Upper lobe of left lung (tissue), 4 donors: ENCODE measurements at regions not wholly inside any gene's neighbourhood (a gene's known extent, or its start where the extent isn't known, plus 50 kb on each side); places are given as distances from the start of the nearest gene placed in this dataset.

Experiments used
- POLR2A ChIP-seq, 4 donors: fragments of 450-650 bp; IDR thresholded peaks; one replicate each; pipeline ENCODE4 v1.5.1; 2016 to 2017; ENCODE audit warnings: antibody characterized with exemption in 4 of 4, mild to moderate bottlenecking in 2 of 4
- TF ChIP-seq, protein P1 (sequence below), 6 experiments: fragments of 450-650 bp in 4 of 6; fragments of 200-600 bp in 2 of 6; sonication (generic) in 2 of 6; IDR thresholded peaks; one replicate each; pipeline ENCODE4 v1.5.1; 2016 to 2019; ENCODE audit warnings: antibody characterized with exemption in 6 of 6

DNA sequence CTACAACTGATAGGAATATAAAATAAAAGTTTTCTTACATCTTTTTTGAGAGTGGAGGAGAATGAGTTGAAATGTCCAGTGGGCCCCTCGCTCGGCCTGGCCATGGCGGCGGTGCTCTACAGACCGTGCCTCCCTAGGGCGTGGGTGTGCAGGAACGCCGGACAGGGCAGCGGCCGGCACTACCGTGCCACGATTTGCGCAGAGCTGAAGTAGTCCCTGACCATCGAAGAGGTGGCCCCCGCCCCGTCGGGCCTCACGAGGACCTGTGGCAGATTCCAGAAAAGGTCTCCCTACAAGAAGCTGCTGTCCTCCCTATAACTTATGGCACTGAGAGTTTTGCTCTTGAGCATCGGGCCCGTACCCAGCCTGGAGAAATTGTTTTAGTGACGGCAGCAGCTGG, 228.9 kb upstream of the ARHGAP24 start:
- TF ChIP-seq POLR2A (IDR thresholded peaks at IDR 0.05): no peak
- TF ChIP-seq, protein P1, sequence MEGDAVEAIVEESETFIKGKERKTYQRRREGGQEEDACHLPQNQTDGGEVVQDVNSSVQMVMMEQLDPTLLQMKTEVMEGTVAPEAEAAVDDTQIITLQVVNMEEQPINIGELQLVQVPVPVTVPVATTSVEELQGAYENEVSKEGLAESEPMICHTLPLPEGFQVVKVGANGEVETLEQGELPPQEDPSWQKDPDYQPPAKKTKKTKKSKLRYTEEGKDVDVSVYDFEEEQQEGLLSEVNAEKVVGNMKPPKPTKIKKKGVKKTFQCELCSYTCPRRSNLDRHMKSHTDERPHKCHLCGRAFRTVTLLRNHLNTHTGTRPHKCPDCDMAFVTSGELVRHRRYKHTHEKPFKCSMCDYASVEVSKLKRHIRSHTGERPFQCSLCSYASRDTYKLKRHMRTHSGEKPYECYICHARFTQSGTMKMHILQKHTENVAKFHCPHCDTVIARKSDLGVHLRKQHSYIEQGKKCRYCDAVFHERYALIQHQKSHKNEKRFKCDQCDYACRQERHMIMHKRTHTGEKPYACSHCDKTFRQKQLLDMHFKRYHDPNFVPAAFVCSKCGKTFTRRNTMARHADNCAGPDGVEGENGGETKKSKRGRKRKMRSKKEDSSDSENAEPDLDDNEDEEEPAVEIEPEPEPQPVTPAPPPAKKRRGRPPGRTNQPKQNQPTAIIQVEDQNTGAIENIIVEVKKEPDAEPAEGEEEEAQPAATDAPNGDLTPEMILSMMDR (IDR thresholded peaks at IDR 0.05): no peak
